ENCODE measurements at regions not wholly inside any gene's neighbourhood (a gene's known extent, or its start where the extent isn't known, plus 50 kb on each side); places are given as distances from the start of the nearest gene placed in this dataset.

DNA sequence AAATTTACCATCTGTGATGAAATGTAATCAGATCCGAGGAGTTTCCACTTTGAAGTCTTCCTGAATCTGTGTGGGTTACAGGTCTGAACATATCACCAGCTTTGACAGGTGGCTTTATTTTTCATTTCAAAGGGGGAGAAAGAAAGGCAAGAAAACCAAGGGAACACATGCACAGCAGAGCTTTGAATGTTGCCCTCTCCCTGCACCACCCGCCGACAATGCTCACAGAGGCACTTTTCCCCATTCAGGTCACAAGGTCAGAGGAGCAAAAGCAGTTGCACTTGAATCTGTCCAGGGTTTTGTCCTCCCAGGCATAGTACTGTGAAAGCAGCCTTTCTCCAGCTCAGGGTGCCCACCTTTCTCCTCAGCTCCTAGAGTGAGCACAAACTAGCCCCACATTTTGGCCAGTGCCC is 130.2 kb downstream of the OSR1 start:
- no peak for DNase-seq
- 80 to 82% (median 80%) methylated on average over 3 of the region's 3 CpGs for WGBS, 3 donors
- intact Hi-C loops (cut with DNase I), result no loop called here

DNA sequence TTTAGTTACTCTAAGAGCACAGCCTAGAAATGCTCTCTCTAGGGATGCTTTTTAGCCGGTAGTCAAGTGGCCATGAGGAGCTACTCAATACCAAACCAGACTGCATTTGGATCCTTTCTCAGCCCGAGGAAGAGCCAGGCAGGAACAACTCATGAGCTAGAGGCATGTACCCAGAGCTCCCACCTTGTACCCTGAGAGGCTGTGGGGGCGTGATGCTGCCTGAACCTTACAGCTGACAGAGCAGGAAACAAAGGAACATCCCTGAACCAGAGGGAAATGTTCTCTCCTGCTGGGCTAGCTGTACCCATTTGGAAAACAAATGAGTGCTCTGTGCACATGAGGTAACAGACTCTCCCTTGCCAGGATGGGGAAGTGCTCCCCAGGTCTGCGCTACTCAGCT is 131.6 kb downstream of the OSR1 start:
- 84 to 95% (median 89%) methylated on average over 4 of the region's 4 CpGs for WGBS, 3 donors
- H3K36me3 ChIP-seq, result no peaks in the 10 kb centered on the region
- H3K4me1 ChIP-seq (ENCODE audit: insufficient read depth), result no peaks in the 10 kb centered on the region
- no peak overlapping the region for H3K4me3 ChIP-seq
- TF ChIP-seq POLR2A (IDR thresholded peaks at IDR 0.05), result no peak
- TF ChIP-seq EP300 (IDR thresholded peaks at IDR 0.05), result no peak
- TF ChIP-seq, protein P1, sequence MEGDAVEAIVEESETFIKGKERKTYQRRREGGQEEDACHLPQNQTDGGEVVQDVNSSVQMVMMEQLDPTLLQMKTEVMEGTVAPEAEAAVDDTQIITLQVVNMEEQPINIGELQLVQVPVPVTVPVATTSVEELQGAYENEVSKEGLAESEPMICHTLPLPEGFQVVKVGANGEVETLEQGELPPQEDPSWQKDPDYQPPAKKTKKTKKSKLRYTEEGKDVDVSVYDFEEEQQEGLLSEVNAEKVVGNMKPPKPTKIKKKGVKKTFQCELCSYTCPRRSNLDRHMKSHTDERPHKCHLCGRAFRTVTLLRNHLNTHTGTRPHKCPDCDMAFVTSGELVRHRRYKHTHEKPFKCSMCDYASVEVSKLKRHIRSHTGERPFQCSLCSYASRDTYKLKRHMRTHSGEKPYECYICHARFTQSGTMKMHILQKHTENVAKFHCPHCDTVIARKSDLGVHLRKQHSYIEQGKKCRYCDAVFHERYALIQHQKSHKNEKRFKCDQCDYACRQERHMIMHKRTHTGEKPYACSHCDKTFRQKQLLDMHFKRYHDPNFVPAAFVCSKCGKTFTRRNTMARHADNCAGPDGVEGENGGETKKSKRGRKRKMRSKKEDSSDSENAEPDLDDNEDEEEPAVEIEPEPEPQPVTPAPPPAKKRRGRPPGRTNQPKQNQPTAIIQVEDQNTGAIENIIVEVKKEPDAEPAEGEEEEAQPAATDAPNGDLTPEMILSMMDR (IDR thresholded peaks at IDR 0.05), result no peak
- no peaks in the 10 kb centered on the region for H3K9me3 ChIP-seq
- no peak for DNase-seq
- intact Hi-C loops (cut with DNase I), result no loop called here
- no peak overlapping the region for H3K27ac ChIP-seq
- H3K27me3 ChIP-seq, result no peaks in the 10 kb centered on the region

More for the DNA sequence above, 130.2 kb downstream of the OSR1 start:
- Histone ChIP-seq H3K27me3 (no peaks in the 10 kb centered on the region), H3K4me3 (no peak overlapping the region), H3K4me1 (ENCODE audit: insufficient read depth) (no peaks in the 10 kb centered on the region), H3K9me3 (no peaks in the 10 kb centered on the region), H3K27ac (no peak overlapping the region), H3K36me3 (no peaks in the 10 kb centered on the region)
- no peak for TF ChIP-seq EP300 (IDR thresholded peaks at IDR 0.05)
- TF ChIP-seq, protein P1 (IDR thresholded peaks at IDR 0.05), result no peak
- TF ChIP-seq POLR2A (IDR thresholded peaks at IDR 0.05), result no peak

DNA sequence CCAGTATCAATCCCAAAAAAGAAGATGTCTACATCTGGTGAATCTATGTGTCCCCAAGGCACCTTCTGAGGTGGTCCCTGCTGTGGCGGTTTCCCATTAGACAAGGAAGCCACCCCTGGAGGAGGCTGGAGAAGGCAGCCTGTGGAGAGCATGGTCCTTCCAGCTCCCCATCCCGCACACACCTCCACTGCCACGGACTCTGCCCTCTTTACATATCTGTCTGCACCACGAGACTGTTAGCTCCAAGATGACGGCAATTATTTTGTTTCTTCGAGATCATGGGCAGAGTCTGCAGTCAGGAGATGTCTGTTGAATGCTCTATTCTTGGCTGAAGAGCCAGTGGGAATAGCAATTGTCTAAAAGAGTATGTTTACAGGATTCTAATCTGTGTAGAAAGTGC is 132.0 kb downstream of the OSR1 start:
- Histone ChIP-seq H3K4me1 (ENCODE audit: insufficient read depth) (no peaks in the 10 kb centered on the region), H3K27ac (no peak overlapping the region), H3K4me3 (no peak overlapping the region), H3K27me3 (no peaks in the 10 kb centered on the region), H3K9me3 (no peaks in the 10 kb centered on the region), H3K36me3 (no peaks in the 10 kb centered on the region)
- DNase-seq, result no peak
- intact Hi-C loops (cut with DNase I), result no loop called here
- 92 to 94% (median 94%) methylated on average over 6 of the region's 6 CpGs for WGBS, 3 donors
- no peak for TF ChIP-seq EP300 (IDR thresholded peaks at IDR 0.05)
- no peak for TF ChIP-seq POLR2A (IDR thresholded peaks at IDR 0.05)
- TF ChIP-seq, protein P1 (IDR thresholded peaks at IDR 0.05), result no peak

DNA sequence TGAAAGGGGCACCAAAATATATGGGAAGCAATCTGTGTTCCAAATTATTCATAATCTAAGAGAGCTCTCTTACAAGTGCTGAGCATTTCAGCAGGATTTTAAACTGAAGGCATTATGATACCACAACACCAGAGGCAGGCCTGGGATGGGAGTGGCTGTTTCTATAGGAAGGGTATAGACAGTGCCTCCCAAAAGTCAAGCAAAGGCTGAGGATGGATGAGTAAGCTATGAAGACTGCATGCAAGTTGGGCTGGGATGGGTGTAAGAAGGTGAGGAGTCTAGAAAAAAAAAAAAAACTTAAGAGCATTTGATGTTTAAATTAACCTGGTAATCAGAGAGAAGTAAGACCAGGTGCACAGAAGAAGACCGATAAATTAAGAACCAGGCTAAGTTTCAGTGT is 132.5 kb downstream of the OSR1 start:
- no peak for TF ChIP-seq EP300 (IDR thresholded peaks at IDR 0.05)
- TF ChIP-seq, protein P1 (IDR thresholded peaks at IDR 0.05), result no peak
- TF ChIP-seq POLR2A (IDR thresholded peaks at IDR 0.05), result no peak
- WGBS, 3 donors, result 97 to 100% (median 98%) methylated on average over 1 of the region's 1 CpG
- Histone ChIP-seq H3K27ac (no peak overlapping the region), H3K9me3 (no peaks in the 10 kb centered on the region), H3K27me3 (no peaks in the 10 kb centered on the region), H3K4me1 (ENCODE audit: insufficient read depth) (no peaks in the 10 kb centered on the region), H3K36me3 (no peaks in the 10 kb centered on the region), H3K4me3 (no peak overlapping the region)
- intact Hi-C loops (cut with DNase I), result no loop called here
- no peak for DNase-seq

DNA sequence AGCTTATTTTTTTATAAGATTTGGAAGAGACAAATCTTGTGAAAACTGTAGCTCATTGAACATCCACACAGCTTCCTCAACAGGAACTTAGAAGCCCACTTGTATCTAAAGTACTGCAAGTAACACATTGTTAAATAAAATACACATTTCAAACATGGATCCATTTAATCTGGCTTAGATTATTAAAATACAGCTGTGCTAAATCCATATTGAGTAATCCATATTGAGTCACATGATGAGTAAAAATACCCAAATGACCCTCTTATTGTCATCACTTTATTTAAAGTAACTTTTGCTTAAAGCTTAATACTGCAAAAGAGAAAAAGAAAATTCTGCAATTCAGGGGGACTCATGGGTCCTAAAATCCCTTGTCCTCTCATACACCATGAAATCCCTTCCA is 133.3 kb downstream of the OSR1 start:
- Histone ChIP-seq H3K36me3 (no peaks in the 10 kb centered on the region), H3K27ac (no peak overlapping the region), H3K9me3 (no peaks in the 10 kb centered on the region), H3K4me1 (ENCODE audit: insufficient read depth) (no peaks in the 10 kb centered on the region), H3K27me3 (no peaks in the 10 kb centered on the region), H3K4me3 (no peak overlapping the region)
- intact Hi-C loops (cut with DNase I), result no loop called here
- DNase-seq, result no peak
- TF ChIP-seq EP300 (IDR thresholded peaks at IDR 0.05), result no peak
- no peak for TF ChIP-seq POLR2A (IDR thresholded peaks at IDR 0.05)
- TF ChIP-seq, protein P1 (IDR thresholded peaks at IDR 0.05), result no peak

Data from ovary (tissue), 7 donors.